HG03469 (cell line): ENCODE measurements at regions not wholly inside any gene's neighbourhood (a gene's known extent, or its start where the extent isn't known, plus 50 kb on each side); places are given as distances from the start of the nearest gene placed in this dataset.

Experiments used
- ATAC-seq: cut with Tn5 transposase; IDR thresholded peaks from one replicate; pipeline ENCODE4 v1.9.1; 2021; ENCODE audit warnings: mild to moderate bottlenecking, moderate library complexity, moderate number of reproducible peaks; ENCODE audit not compliant: unreplicated experiment

DNA sequence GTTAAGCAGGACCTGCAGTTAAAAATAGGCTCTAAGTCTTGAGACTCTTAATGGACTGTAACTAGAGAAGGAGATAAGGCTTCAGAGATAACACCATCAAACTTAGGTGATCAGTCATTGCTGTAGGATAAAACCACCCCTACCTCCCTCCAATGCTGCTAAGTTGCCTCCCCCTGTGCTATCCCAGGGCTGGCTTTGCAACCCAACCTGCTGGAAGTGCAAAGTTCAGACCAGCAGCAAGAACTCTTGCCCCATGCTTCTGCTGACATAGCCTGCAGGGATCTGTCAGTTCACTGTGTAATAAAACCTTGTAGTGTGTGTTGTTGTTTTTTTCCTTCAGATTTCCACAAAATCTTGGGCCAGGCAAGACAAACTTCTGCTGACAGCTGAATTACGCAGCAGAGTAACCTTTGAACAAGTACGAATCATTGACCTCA lies 57.4 kb upstream of the EPB41L3 start:
- ATAC-seq: no peak

- no peak for ATAC-seq
Observed at GRCh38 chr18:5600378-5601071, 56.7 kb upstream of the EPB41L3 start.

DNA sequence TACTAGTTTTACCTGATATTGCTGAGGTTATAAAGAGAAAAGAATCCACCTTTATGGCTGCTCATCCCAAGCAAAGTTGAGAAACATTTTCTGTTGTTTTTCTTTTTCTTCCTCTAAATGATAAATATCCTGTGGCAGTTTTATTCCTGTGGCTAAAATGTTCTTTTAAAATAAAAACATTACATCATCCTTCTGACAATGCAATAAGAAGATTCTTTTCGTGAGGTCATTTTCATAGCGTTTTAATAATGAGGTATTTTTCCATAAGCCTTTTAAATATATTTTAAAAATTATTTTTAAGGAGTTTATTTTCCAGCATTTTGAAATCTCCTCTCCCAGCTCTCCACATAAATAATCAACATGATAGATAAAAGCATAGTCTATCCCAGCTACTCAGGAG lies 52.8 kb upstream of the EPB41L3 start:
- ATAC-seq: no peak
